HL-60 (cell line): ENCODE measurements at regions not wholly inside any gene's neighbourhood (a gene's known extent, or its start where the extent isn't known, plus 50 kb on each side); places are given as distances from the start of the nearest gene placed in this dataset.
A peak's percentile ranks its signal among the peaks of the same experiment; 100 is the strongest.
"Not testable (repeated sequence)": the region's sequence is repeated elsewhere in the genome, so short reads cannot be mapped to it uniquely, and the experiment has no call there.

Experiments
- DNase-seq, 2 experiments: peaks; one replicate each; pipeline ENCODE4 v3.0.0-alpha.2; 2010 to 2020; ENCODE audit warnings: low read depth in 1 of 2, low spot score in 1 of 2
- H3K27ac ChIP-seq: fragments of 250-450 bp; sonication (Bioruptor Pico); replicated peaks from 2 replicates; pipeline ENCODE4 v1.5.1; 2020; ENCODE audit warnings: mild to moderate bottlenecking, moderate library complexity
- H3K27me3 ChIP-seq: fragments of 250-450 bp; sonication (Bioruptor Pico); 2 replicates; pipeline ENCODE4 v1.5.1; 2021; ENCODE audit warnings: mild to moderate bottlenecking, moderate library complexity; ENCODE audit not compliant: insufficient read depth, poor library complexity, severe bottlenecking
- H3K4me3 ChIP-seq: replicated peaks from 2 replicates; pipeline ENCODE4 v1.5.1; 2011; ENCODE audit warnings: mild to moderate bottlenecking, control low read depth, low read length; ENCODE audit not compliant: insufficient read depth
- GABPA ChIP-seq: IDR thresholded peaks from 2 replicates; pipeline ENCODE4 v1.6.1; 2012; ENCODE audit warnings: low read depth
- POLR2AphosphoS5 ChIP-seq: IDR thresholded peaks from 2 replicates; pipeline ENCODE4 v1.6.1; 2012; ENCODE audit warnings: low read depth
- SPI1 ChIP-seq: IDR thresholded peaks from 2 replicates; pipeline ENCODE4 v1.6.1; 2012; ENCODE audit warnings: low read depth, mild to moderate bottlenecking, borderline replicate concordance
- TF ChIP-seq, protein P1 (sequence below): IDR thresholded peaks from one replicate; pipeline ENCODE4 v1.5.1; 2011; ENCODE audit warnings: low read length, control low read depth, inconsistent platforms; ENCODE audit not compliant: insufficient read depth
- TF ChIP-seq, protein P2 (sequence below): IDR thresholded peaks from 2 replicates; pipeline ENCODE4 v1.6.1; 2012; ENCODE audit warnings: low read depth; ENCODE audit not compliant: insufficient replicate concordance

DNA sequence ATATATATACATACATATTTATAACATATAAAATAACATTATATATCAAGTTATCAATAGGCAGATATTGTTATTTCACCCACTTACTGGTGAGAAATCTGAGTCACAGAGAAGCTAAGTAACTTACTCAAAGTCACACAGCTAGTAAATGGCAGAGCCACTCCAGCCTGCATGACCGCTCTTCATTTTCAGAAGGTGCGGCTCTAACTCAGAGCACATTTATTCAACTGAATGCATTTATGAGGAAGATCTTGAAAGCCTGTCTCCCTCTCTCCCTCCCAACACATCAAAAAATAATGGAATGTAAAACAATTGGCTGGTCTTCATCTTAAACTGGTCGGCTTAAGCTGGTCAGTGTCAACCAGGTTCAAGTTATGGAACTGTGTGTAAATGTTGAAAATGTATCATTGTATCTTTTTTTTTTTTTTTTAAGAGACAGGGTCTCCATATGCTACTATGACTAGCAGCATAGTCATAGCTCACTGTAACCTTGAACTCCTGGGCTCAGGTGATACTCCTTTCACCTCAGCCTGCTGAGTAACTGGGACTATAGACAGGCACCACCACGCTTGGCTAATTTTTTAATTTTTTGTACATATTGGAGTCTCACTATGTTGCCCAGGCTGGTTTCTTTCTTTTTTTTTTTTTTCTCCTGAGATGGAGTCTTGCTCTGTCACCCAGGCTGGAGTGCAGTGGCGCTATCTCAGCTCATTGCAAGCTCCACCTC, 70.7 kb upstream of the NCOA3 start:
- H3K4me3 ChIP-seq: no peak overlapping the region
- DNase-seq: no peak
- no peak overlapping the region for H3K27ac ChIP-seq
- no peaks in the 10 kb centered on the region for H3K27me3 ChIP-seq
- TF ChIP-seq, protein P1, sequence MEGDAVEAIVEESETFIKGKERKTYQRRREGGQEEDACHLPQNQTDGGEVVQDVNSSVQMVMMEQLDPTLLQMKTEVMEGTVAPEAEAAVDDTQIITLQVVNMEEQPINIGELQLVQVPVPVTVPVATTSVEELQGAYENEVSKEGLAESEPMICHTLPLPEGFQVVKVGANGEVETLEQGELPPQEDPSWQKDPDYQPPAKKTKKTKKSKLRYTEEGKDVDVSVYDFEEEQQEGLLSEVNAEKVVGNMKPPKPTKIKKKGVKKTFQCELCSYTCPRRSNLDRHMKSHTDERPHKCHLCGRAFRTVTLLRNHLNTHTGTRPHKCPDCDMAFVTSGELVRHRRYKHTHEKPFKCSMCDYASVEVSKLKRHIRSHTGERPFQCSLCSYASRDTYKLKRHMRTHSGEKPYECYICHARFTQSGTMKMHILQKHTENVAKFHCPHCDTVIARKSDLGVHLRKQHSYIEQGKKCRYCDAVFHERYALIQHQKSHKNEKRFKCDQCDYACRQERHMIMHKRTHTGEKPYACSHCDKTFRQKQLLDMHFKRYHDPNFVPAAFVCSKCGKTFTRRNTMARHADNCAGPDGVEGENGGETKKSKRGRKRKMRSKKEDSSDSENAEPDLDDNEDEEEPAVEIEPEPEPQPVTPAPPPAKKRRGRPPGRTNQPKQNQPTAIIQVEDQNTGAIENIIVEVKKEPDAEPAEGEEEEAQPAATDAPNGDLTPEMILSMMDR: no peak
- TF ChIP-seq SPI1 (no peak), POLR2AphosphoS5 (no peak), GABPA (no peak)
- TF ChIP-seq, protein P2, sequence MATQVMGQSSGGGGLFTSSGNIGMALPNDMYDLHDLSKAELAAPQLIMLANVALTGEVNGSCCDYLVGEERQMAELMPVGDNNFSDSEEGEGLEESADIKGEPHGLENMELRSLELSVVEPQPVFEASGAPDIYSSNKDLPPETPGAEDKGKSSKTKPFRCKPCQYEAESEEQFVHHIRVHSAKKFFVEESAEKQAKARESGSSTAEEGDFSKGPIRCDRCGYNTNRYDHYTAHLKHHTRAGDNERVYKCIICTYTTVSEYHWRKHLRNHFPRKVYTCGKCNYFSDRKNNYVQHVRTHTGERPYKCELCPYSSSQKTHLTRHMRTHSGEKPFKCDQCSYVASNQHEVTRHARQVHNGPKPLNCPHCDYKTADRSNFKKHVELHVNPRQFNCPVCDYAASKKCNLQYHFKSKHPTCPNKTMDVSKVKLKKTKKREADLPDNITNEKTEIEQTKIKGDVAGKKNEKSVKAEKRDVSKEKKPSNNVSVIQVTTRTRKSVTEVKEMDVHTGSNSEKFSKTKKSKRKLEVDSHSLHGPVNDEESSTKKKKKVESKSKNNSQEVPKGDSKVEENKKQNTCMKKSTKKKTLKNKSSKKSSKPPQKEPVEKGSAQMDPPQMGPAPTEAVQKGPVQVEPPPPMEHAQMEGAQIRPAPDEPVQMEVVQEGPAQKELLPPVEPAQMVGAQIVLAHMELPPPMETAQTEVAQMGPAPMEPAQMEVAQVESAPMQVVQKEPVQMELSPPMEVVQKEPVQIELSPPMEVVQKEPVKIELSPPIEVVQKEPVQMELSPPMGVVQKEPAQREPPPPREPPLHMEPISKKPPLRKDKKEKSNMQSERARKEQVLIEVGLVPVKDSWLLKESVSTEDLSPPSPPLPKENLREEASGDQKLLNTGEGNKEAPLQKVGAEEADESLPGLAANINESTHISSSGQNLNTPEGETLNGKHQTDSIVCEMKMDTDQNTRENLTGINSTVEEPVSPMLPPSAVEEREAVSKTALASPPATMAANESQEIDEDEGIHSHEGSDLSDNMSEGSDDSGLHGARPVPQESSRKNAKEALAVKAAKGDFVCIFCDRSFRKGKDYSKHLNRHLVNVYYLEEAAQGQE: no peak

DNA sequence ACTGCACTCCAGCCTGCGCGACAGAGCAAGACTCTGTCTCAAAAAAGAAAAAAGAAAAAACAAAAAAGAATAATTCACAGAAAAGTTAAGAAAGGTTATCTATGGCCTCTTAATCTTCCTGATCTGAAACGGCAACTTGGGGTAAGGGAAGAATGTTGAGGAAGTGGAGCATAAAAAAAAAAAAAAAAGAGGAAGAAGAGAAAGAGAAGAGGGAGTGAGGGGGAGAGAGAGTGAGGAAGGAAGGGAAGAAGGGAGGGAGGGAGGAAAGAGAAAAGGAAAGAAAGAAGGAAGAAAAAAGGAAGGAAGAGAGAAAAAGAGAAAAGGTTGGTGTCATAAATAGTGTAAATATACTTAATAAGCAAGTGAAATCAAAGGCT, 68.9 kb upstream of the NCOA3 start:
- Histone ChIP-seq H3K27ac (no peak overlapping the region), H3K4me3 (peak overlapping the region; percentile 4; the same call in 1 of the 2 replicates), H3K27me3 (no peaks in the 10 kb centered on the region)
- TF ChIP-seq SPI1 (peak; percentile 80), POLR2AphosphoS5 (no peak), GABPA (no peak)
- TF ChIP-seq, protein P2: no peak
- no peak for DNase-seq

DNA sequence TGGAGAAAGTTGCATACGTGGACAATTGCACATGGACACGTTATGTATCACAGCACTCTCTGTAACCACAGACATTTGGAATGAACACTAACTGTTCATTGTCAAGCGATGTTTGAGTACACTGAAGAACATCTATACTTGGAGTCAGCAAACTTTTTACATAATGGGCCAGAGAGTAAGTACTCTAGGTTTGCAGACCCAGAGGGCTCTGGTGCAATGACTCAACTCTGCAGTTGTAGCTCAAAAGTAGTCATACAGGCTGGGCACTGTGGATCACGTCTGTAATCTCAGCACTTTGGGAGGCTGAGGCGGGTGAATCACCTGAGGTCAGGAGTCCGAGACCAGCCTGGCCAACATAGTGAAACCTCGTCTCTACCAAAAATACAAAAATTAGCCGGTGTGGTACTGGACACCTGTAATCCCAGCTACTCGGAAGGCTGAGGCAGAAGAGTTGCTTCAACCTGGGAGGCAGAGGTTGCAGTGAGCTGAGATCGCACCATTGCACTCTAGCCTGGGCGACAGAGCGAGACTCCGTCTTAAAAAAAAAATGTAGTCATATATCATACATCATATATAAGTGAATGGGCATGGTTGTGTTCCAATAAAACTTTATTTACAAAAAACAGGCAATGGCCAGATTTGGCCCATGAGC, 67.4 kb upstream of the NCOA3 start:
- not testable (repeated sequence) for H3K27ac ChIP-seq, H3K27me3 ChIP-seq, H3K4me3 ChIP-seq, DNase-seq

DNA sequence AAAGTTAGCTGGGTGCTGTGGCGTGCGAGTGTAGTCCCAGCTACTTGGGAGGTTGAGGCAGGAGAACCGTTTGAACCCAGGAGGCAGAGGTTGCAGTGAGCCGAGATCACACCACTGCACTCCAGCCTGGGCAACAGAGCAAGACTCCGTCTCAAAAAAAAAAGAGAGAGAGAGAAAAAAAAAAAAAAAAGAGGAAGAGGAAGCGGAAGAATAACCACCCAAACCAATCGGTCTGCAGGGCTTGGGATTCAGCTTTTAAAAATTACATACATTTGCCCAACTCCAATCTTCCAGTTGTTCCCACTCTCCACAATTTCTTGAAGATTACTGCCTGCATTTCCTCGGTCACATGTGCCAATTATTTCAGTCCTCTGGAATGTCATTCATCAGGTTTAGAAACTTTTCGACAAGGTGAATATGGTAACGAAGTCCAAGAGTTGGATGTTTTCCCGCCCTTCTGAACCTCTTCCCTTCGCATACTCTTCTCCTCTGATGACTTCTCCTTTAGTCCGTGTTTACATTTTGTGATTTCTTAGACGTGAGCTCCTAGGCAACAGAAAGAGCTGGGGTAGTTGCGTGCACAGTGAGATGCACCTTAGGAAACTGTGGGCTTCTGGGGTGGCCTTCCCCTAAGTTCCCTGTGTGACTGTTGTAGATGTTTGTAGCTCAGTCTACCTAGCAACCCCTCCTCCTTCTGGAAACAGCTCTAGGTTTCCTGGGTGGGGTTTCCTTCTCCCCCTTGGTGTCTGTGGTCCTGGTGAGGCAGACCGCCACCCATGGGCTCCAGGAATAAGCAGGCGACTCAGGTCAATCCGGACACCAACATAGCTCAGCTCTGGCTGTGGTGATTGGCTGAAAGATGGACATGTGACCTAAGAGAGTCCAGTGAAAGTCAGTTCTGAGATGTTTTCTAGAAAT, 63.0 kb upstream of the NCOA3 start:
- Histone ChIP-seq H3K4me3 (no peak overlapping the region), H3K27ac (no peak overlapping the region), H3K27me3 (no peaks in the 10 kb centered on the region)
- TF ChIP-seq, protein P2: no peak
- TF ChIP-seq POLR2AphosphoS5 (no peak), GABPA (no peak), SPI1 (peak; percentile 71)
- TF ChIP-seq, protein P1: no peak
- DNase-seq: no peak
